Kidney capillary endothelial cell (primary cell): ENCODE measurements at regions not wholly inside any gene's neighbourhood (a gene's known extent, or its start where the extent isn't known, plus 50 kb on each side); places are given as distances from the start of the nearest gene placed in this dataset.

Experiments
- DNase-seq: peaks from one replicate; pipeline ENCODE4 v3.0.0-alpha.2; 2018; ENCODE audit warnings: low spot score

GRCh38 chr13:63206461-63206860, 1790.8 kb upstream of the PCDH20 start:
- no peak for DNase-seq

- no peak for DNase-seq
These were observed 1785.8 kb upstream of the PCDH20 start for GRCh38 chr13:63201493-63201892.

- DNase-seq: no peak
These were observed 1783.9 kb upstream of the PCDH20 start for GRCh38 chr13:63199508-63199907.

- no peak for DNase-seq
These were observed 1782.4 kb upstream of the PCDH20 start for GRCh38 chr13:63198071-63198470.

GRCh38 chr13:63195726-63196125, 1780.1 kb upstream of the PCDH20 start:
- no peak for DNase-seq

- DNase-seq: no peak
These were observed 1775.1 kb upstream of the PCDH20 start for GRCh38 chr13:63190742-63191141.

GRCh38 chr13:63190219-63190618, 1774.6 kb upstream of the PCDH20 start:
- DNase-seq: no peak

GRCh38 chr13:63189712-63190111, 1774.1 kb upstream of the PCDH20 start:
- DNase-seq: no peak

GRCh38 chr13:63184693-63185092, 1769.0 kb upstream of the PCDH20 start:
- no peak for DNase-seq

GRCh38 chr13:63175536-63175935, 1759.9 kb upstream of the PCDH20 start:
- DNase-seq: no peak

GRCh38 chr13:63167699-63168337, 1752.2 kb upstream of the PCDH20 start:
- DNase-seq: no peak

- no peak for DNase-seq
These were observed 1750.7 kb upstream of the PCDH20 start for GRCh38 chr13:63166345-63166744.

- no peak for DNase-seq
These were observed 1748.3 kb upstream of the PCDH20 start for GRCh38 chr13:63163903-63164302.

- no peak for DNase-seq
These were observed 1745.6 kb upstream of the PCDH20 start for GRCh38 chr13:63161219-63161618.

GRCh38 chr13:63156816-63157215, 1741.2 kb upstream of the PCDH20 start:
- DNase-seq: no peak

- no peak for DNase-seq
These were observed 1733.7 kb upstream of the PCDH20 start for GRCh38 chr13:63149375-63149774.

- DNase-seq: no peak
These were observed 1723.6 kb upstream of the PCDH20 start for GRCh38 chr13:63139277-63139676.

GRCh38 chr13:63129995-63130394, 1714.3 kb upstream of the PCDH20 start:
- no peak for DNase-seq

GRCh38 chr13:63128716-63129115, 1713.1 kb upstream of the PCDH20 start:
- DNase-seq: no peak

GRCh38 chr13:63124863-63125262, 1709.2 kb upstream of the PCDH20 start:
- no peak for DNase-seq

GRCh38 chr13:63120883-63121282, 1705.2 kb upstream of the PCDH20 start:
- DNase-seq: no peak

- no peak for DNase-seq
These were observed 1702.1 kb upstream of the PCDH20 start for GRCh38 chr13:63117710-63118109.

GRCh38 chr13:63112799-63113395, 1697.2 kb upstream of the PCDH20 start:
- DNase-seq: no peak

- no peak for DNase-seq
These were observed 1694.8 kb upstream of the PCDH20 start for GRCh38 chr13:63110466-63110865.
